ENCODE measurements at regions not wholly inside any gene's neighbourhood (a gene's known extent, or its start where the extent isn't known, plus 50 kb on each side); places are given as distances from the start of the nearest gene placed in this dataset.

DNA sequence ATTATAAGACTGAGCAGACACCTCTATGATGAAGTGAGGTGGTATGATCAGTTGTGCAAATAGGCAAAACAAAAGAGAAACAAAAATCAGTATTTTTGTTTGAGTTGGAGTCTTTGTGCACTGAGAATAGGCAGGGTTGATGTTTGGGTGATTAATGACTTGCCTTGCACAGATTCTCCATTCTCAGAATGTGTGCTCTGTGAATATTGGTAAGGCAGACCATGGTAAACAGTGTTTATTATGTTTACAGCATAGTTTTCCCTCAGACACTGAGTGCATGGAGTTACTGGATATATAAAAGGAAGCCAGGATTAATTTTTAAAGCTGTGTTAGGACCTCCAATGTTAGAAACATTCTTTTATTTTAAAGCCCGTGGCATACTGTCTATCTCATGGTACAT is 240.2 kb upstream of the MAGEB16 start:
- TF ChIP-seq EP300 (IDR thresholded peaks at IDR 0.05; ENCODE audit: borderline replicate concordance) (no peak), ZBTB7A (IDR thresholded peaks at IDR 0.05; ENCODE audit: low read depth) (no peak), CREB1 (IDR thresholded peaks at IDR 0.05; ENCODE audit: low read depth) (no peak), YY1 (IDR thresholded peaks at IDR 0.05; ENCODE audit: low read depth) (no peak), RAD21 (IDR thresholded peaks at IDR 0.05; ENCODE audit: low read depth) (no peak), TEAD4 (IDR thresholded peaks at IDR 0.05) (no peak), CEBPB (IDR thresholded peaks at IDR 0.05) (no peak), TCF12 (IDR thresholded peaks at IDR 0.05; ENCODE audit: low read depth) (no peak), EGR1 (IDR thresholded peaks at IDR 0.05) (no peak), MAX (IDR thresholded peaks at IDR 0.05) (no peak), NFIC (IDR thresholded peaks at IDR 0.05) (no peak), TAF1 (IDR thresholded peaks at IDR 0.05; ENCODE audit: low read depth) (no peak), FOXM1 (IDR thresholded peaks at IDR 0.05; ENCODE audit: borderline replicate concordance, low read depth) (no peak)
- TF ChIP-seq, protein P1, sequence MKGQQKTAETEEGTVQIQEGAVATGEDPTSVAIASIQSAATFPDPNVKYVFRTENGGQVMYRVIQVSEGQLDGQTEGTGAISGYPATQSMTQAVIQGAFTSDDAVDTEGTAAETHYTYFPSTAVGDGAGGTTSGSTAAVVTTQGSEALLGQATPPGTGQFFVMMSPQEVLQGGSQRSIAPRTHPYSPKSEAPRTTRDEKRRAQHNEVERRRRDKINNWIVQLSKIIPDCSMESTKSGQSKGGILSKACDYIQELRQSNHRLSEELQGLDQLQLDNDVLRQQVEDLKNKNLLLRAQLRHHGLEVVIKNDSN (IDR thresholded peaks at IDR 0.05) = no peak
- TF ChIP-seq, protein P2, sequence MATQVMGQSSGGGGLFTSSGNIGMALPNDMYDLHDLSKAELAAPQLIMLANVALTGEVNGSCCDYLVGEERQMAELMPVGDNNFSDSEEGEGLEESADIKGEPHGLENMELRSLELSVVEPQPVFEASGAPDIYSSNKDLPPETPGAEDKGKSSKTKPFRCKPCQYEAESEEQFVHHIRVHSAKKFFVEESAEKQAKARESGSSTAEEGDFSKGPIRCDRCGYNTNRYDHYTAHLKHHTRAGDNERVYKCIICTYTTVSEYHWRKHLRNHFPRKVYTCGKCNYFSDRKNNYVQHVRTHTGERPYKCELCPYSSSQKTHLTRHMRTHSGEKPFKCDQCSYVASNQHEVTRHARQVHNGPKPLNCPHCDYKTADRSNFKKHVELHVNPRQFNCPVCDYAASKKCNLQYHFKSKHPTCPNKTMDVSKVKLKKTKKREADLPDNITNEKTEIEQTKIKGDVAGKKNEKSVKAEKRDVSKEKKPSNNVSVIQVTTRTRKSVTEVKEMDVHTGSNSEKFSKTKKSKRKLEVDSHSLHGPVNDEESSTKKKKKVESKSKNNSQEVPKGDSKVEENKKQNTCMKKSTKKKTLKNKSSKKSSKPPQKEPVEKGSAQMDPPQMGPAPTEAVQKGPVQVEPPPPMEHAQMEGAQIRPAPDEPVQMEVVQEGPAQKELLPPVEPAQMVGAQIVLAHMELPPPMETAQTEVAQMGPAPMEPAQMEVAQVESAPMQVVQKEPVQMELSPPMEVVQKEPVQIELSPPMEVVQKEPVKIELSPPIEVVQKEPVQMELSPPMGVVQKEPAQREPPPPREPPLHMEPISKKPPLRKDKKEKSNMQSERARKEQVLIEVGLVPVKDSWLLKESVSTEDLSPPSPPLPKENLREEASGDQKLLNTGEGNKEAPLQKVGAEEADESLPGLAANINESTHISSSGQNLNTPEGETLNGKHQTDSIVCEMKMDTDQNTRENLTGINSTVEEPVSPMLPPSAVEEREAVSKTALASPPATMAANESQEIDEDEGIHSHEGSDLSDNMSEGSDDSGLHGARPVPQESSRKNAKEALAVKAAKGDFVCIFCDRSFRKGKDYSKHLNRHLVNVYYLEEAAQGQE (IDR thresholded peaks at IDR 0.05; ENCODE audit: low read depth) = no peak

GRCh38 chrX:35561985-35562384 is 236.2 kb upstream of the MAGEB16 start:
- TF ChIP-seq NFIC (IDR thresholded peaks at IDR 0.05) (no peak), TAF1 (IDR thresholded peaks at IDR 0.05; ENCODE audit: low read depth) (no peak), CEBPB (IDR thresholded peaks at IDR 0.05) (no peak), ZBTB7A (IDR thresholded peaks at IDR 0.05; ENCODE audit: low read depth) (no peak)
- TF ChIP-seq, protein P2 (IDR thresholded peaks at IDR 0.05; ENCODE audit: low read depth) = no peak

DNA sequence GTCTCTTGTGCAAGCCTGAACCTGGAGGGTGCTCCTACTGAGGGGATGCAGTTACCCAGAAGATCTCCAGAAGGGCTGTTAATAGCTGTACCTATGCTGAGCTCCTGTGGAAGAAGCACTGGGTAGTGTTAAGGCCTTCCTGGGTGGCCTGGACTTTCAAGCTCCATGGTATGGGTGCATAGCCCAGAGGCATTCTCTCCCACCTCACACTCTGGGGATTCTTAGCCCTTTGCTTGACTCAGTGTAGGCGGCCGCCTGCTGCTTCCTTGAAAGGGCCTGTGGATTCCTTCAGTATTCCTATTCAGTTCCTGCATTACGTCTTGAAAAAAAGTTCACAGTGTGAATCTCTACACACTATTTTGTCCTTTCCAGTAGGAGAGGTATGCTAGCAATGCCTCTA is 235.7 kb upstream of the MAGEB16 start:
- no peak for TF ChIP-seq RAD21 (IDR thresholded peaks at IDR 0.05; ENCODE audit: low read depth)
- TF ChIP-seq EGR1 (IDR thresholded peaks at IDR 0.05) = no peak
- TF ChIP-seq, protein P2 (IDR thresholded peaks at IDR 0.05; ENCODE audit: low read depth) = no peak
- no peak for TF ChIP-seq FOXM1 (IDR thresholded peaks at IDR 0.05; ENCODE audit: borderline replicate concordance, low read depth)
- no peak for TF ChIP-seq NFIC (IDR thresholded peaks at IDR 0.05)
- TF ChIP-seq, protein P1 (IDR thresholded peaks at IDR 0.05) = no peak
- TF ChIP-seq ZBTB7A (IDR thresholded peaks at IDR 0.05; ENCODE audit: low read depth) = no peak
- TF ChIP-seq TEAD4 (IDR thresholded peaks at IDR 0.05) = no peak
- TF ChIP-seq EP300 (IDR thresholded peaks at IDR 0.05; ENCODE audit: borderline replicate concordance) = no peak
- TF ChIP-seq TAF1 (IDR thresholded peaks at IDR 0.05; ENCODE audit: low read depth) = no peak
- no peak for TF ChIP-seq CEBPB (IDR thresholded peaks at IDR 0.05)
- no peak for TF ChIP-seq TCF12 (IDR thresholded peaks at IDR 0.05; ENCODE audit: low read depth)
- no peak for TF ChIP-seq CREB1 (IDR thresholded peaks at IDR 0.05; ENCODE audit: low read depth)
- TF ChIP-seq MAX (IDR thresholded peaks at IDR 0.05) = no peak
- TF ChIP-seq YY1 (IDR thresholded peaks at IDR 0.05; ENCODE audit: low read depth) = no peak

GRCh38 chrX:35590210-35590609 is 207.9 kb upstream of the MAGEB16 start:
- no peak for TF ChIP-seq RAD21 (IDR thresholded peaks at IDR 0.05; ENCODE audit: low read depth)
- no peak for TF ChIP-seq EP300 (IDR thresholded peaks at IDR 0.05; ENCODE audit: borderline replicate concordance)
- TF ChIP-seq EGR1 (IDR thresholded peaks at IDR 0.05) = no peak
- TF ChIP-seq TAF1 (IDR thresholded peaks at IDR 0.05; ENCODE audit: low read depth) = no peak
- TF ChIP-seq CEBPB (IDR thresholded peaks at IDR 0.05) = no peak
- TF ChIP-seq, protein P1 (IDR thresholded peaks at IDR 0.05) = no peak
- no peak for TF ChIP-seq CREB1 (IDR thresholded peaks at IDR 0.05; ENCODE audit: low read depth)
- no peak for TF ChIP-seq FOXM1 (IDR thresholded peaks at IDR 0.05; ENCODE audit: borderline replicate concordance, low read depth)
- TF ChIP-seq TEAD4 (IDR thresholded peaks at IDR 0.05) = no peak
- TF ChIP-seq, protein P2 (IDR thresholded peaks at IDR 0.05; ENCODE audit: low read depth) = no peak

Measured in Ishikawa (cell line).